SKM-1 (cell line): ENCODE measurements at regions not wholly inside any gene's neighbourhood (a gene's known extent, or its start where the extent isn't known, plus 50 kb on each side); places are given as distances from the start of the nearest gene placed in this dataset.

Experiments
- DNase-seq: peaks from one replicate; lab custom pipeline; 2025; ENCODE audit not compliant: unreplicated experiment; lab: John Stamatoyannopoulos, UW

GRCh38 chr22:47566491-47566890 is 804.0 kb downstream of the TBC1D22A start:
- no peak for DNase-seq

GRCh38 chr22:47565607-47566006 is 803.2 kb downstream of the TBC1D22A start:
- DNase-seq, result no peak

GRCh38 chr22:47564651-47565434 is 802.4 kb downstream of the TBC1D22A start:
- DNase-seq, result no peak

- no peak for DNase-seq
Observed at GRCh38 chr22:47564158-47564450, 801.7 kb downstream of the TBC1D22A start.

GRCh38 chr22:47563406-47564157 is 801.1 kb downstream of the TBC1D22A start:
- DNase-seq, result no peak

GRCh38 chr22:47561766-47562165 is 799.3 kb downstream of the TBC1D22A start:
- no peak for DNase-seq

GRCh38 chr22:47561115-47561675 is 798.7 kb downstream of the TBC1D22A start:
- DNase-seq, result no peak

- no peak for DNase-seq
Observed at GRCh38 chr22:47558828-47559700, 796.6 kb downstream of the TBC1D22A start.

GRCh38 chr22:47556473-47556872 is 794.0 kb downstream of the TBC1D22A start:
- no peak for DNase-seq

GRCh38 chr22:47553436-47553835 is 791.0 kb downstream of the TBC1D22A start:
- DNase-seq, result no peak

GRCh38 chr22:47552541-47553205 is 790.2 kb downstream of the TBC1D22A start:
- DNase-seq, result no peak

- DNase-seq, result no peak
Observed at GRCh38 chr22:47552024-47552423, 789.6 kb downstream of the TBC1D22A start.

- no peak for DNase-seq
Observed at GRCh38 chr22:47551431-47551775, 789.0 kb downstream of the TBC1D22A start.

- DNase-seq, result no peak
Observed at GRCh38 chr22:47550524-47551430, 788.3 kb downstream of the TBC1D22A start.

GRCh38 chr22:47549741-47550340 is 787.4 kb downstream of the TBC1D22A start:
- DNase-seq, result no peak

GRCh38 chr22:47548953-47549740 is 786.7 kb downstream of the TBC1D22A start:
- DNase-seq, result no peak

- DNase-seq, result no peak
Observed at GRCh38 chr22:47547881-47548650, 785.6 kb downstream of the TBC1D22A start.

GRCh38 chr22:47547239-47547661 is 784.8 kb downstream of the TBC1D22A start:
- DNase-seq, result no peak
